Rectal smooth muscle tissue (tissue), 1 donor: ENCODE measurements at regions not wholly inside any gene's neighbourhood (a gene's known extent, or its start where the extent isn't known, plus 50 kb on each side); places are given as distances from the start of the nearest gene placed in this dataset.

Experiments used
- H3K27ac ChIP-seq: one replicate; pipeline ENCODE4 v1.7.0; 2013; ENCODE audit warnings: low read depth, low read length, inconsistent platforms
- H3K27me3 ChIP-seq: one replicate; pipeline ENCODE4 v1.7.0; 2013; ENCODE audit warnings: low read length; ENCODE audit not compliant: control insufficient read depth, insufficient read depth
- H3K36me3 ChIP-seq: one replicate; pipeline ENCODE4 v1.7.0; 2013; ENCODE audit warnings: low read length; ENCODE audit not compliant: control insufficient read depth, insufficient read depth
- H3K4me1 ChIP-seq: one replicate; pipeline ENCODE4 v1.7.0; 2013; ENCODE audit warnings: low read length; ENCODE audit not compliant: control insufficient read depth, insufficient read depth
- H3K4me3 ChIP-seq: one replicate; pipeline ENCODE4 v1.7.0; 2013; ENCODE audit warnings: low read length
- H3K9ac ChIP-seq: one replicate; pipeline ENCODE4 v1.7.0; 2013; ENCODE audit warnings: low read length

DNA sequence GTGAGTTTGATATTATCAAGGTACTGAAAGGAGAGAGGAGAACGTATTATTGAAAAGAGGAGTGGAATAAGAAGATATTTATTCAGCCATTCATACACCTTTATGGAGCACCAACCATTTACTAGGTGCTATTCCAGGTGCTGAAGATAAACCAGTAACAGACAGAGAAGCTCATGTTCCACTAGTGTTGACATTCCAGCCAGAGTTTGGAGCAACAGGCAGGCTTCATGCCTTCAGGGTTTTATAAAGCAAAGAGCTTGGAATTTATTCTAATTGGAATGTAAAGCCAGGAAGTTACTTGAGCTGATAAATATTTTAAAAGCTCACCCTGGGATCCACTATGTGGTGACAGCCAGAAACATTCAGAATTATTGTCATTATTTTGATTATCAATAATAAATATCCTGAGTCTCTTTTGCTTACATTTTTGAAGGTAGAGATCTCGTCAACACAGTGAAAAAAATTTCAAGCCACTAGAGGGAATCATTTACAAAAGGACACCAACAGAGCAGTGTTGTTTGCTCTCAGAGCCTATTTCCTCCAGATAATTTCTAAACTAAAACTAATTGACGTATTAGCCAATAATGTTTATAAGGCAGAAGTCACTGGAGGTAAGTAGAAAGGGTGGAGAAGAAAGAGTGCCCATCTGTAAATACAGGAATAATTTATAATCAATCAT lies 172.0 kb downstream of the KCNA4 start:
- H3K4me3 ChIP-seq = no peak overlapping the region
- no peak overlapping the region for H3K9ac ChIP-seq
- no peaks in the 10 kb centered on the region for H3K4me1 ChIP-seq
- no peaks in the 10 kb centered on the region for H3K36me3 ChIP-seq
- no peaks in the 10 kb centered on the region for H3K27me3 ChIP-seq
- no peak overlapping the region for H3K27ac ChIP-seq

DNA sequence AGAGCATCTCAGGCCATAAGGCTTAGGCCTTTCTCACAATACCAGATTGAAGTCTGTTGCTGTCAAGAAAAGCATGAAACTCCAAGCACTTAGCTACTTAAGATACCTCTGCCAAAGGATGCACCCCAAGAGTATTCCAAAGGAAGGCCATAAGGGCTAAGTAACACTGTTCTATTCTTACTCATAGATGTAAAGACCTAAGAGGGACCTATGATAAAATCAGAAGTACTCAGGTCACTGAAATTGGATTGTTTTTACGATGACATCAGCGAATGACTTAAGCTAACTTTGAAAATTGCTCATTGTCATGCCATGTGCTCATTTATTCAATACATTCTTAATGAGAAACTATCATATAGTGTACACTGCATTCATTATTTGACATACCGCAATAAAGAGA lies 172.8 kb downstream of the KCNA4 start:
- Histone ChIP-seq H3K4me3 (no peak overlapping the region), H3K9ac (no peak overlapping the region), H3K27me3 (no peaks in the 10 kb centered on the region)

DNA sequence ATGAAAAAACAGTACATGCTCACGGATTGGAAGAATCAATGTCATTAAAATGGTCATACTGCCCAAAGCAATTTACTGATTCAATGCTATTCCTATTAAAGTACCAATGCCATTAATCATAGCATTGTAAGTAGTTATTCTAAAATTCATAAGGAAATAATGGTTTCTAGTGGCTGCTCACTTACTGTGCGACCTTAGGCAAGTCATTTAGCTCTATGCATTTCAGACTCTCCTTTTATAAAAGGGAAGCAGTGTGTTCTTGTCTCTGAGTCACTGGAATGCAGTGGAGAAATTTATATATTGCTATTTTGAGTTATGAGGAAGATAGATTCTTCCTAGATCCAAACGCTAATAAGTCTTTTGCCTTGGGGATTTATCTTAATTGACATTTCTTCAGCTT lies 174.8 kb downstream of the KCNA4 start:
- Histone ChIP-seq H3K27ac (no peak overlapping the region), H3K4me1 (no peaks in the 10 kb centered on the region), H3K4me3 (no peak overlapping the region), H3K9ac (no peak overlapping the region), H3K27me3 (no peaks in the 10 kb centered on the region), H3K36me3 (no peaks in the 10 kb centered on the region)

More for the DNA sequence above, 172.8 kb downstream of the KCNA4 start:
- no peaks in the 10 kb centered on the region for H3K4me1 ChIP-seq
- H3K36me3 ChIP-seq = no peaks in the 10 kb centered on the region
- no peak overlapping the region for H3K27ac ChIP-seq

DNA sequence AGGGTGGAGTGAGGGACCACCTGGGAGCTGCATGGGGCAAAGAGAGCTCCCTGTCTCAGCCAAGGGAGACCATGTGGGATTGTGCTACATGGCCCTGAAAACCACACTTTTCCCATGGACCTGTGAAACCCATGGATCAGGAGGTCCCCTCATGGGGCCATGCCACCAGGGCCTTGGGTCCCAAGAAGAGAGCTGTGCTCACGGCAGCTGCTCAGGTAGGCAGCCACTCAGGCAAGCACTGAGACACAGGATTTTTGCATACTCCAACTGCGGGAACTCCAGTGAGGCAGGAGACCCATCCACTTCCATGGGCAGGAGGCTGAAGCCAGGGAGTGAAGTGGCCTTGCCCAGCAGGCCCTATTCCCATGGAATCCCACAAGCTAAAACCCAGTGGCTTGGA lies 190.0 kb downstream of the KCNA4 start:
- no peak overlapping the region for H3K4me3 ChIP-seq
- H3K27me3 ChIP-seq = no peaks in the 10 kb centered on the region
- no peak overlapping the region for H3K27ac ChIP-seq
- H3K36me3 ChIP-seq = no peaks in the 10 kb centered on the region
- no peak overlapping the region for H3K9ac ChIP-seq
- no peaks in the 10 kb centered on the region for H3K4me1 ChIP-seq

DNA sequence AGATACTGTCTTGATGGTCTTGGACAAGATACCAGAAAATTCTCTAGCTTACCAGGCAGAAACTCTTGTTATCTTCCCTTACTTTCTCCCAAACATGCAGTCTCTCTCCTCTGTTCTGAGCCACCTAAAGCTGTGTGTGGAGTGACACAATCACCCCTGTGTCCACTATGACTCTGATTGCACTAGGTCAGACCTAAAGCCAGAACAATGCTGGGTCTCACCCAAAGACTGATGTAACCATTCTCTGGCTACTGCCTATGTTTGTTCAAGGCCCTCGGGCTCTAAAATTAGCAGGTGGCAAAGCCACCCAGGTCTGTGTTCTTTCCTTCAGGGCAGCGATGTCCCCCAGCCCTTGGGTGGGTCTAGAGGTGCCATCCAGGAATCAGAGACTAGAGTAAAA lies 200.5 kb downstream of the KCNA4 start:
- Histone ChIP-seq H3K27ac (no peak overlapping the region), H3K4me3 (no peak overlapping the region), H3K36me3 (no peaks in the 10 kb centered on the region), H3K9ac (no peak overlapping the region), H3K27me3 (no peaks in the 10 kb centered on the region), H3K4me1 (no peaks in the 10 kb centered on the region)

GRCh38 chr11:29809121-29809520 lies 207.7 kb downstream of the KCNA4 start:
- no peaks in the 10 kb centered on the region for H3K4me1 ChIP-seq
- H3K36me3 ChIP-seq = no peaks in the 10 kb centered on the region
- no peaks in the 10 kb centered on the region for H3K27me3 ChIP-seq
- H3K9ac ChIP-seq = no peak overlapping the region
- no peak overlapping the region for H3K27ac ChIP-seq
- H3K4me3 ChIP-seq = no peak overlapping the region

GRCh38 chr11:29802522-29802921 lies 214.3 kb downstream of the KCNA4 start:
- Histone ChIP-seq H3K4me3 (no peak overlapping the region), H3K27me3 (no peaks in the 10 kb centered on the region), H3K9ac (no peak overlapping the region), H3K4me1 (no peaks in the 10 kb centered on the region), H3K36me3 (no peaks in the 10 kb centered on the region), H3K27ac (no peak overlapping the region)

GRCh38 chr11:29801561-29801960 lies 215.3 kb downstream of the KCNA4 start:
- H3K4me3 ChIP-seq = no peak overlapping the region
- no peak overlapping the region for H3K27ac ChIP-seq

GRCh38 chr11:29786092-29786491 lies 230.7 kb downstream of the KCNA4 start:
- H3K36me3 ChIP-seq = no peaks in the 10 kb centered on the region
- H3K4me3 ChIP-seq = no peak overlapping the region
- no peaks in the 10 kb centered on the region for H3K27me3 ChIP-seq
- no peak overlapping the region for H3K27ac ChIP-seq
- no peaks in the 10 kb centered on the region for H3K4me1 ChIP-seq
- no peak overlapping the region for H3K9ac ChIP-seq

More at GRCh38 chr11:29801561-29801960, 215.3 kb downstream of the KCNA4 start:
- Histone ChIP-seq H3K36me3 (no peaks in the 10 kb centered on the region), H3K27me3 (no peaks in the 10 kb centered on the region), H3K4me1 (no peaks in the 10 kb centered on the region), H3K9ac (no peak overlapping the region)

- H3K36me3 ChIP-seq = no peaks in the 10 kb centered on the region
- no peaks in the 10 kb centered on the region for H3K27me3 ChIP-seq
- no peak overlapping the region for H3K4me3 ChIP-seq
- no peak overlapping the region for H3K27ac ChIP-seq
- H3K9ac ChIP-seq = no peak overlapping the region
- no peaks in the 10 kb centered on the region for H3K4me1 ChIP-seq
Observed at GRCh38 chr11:29783506-29783905, 233.3 kb downstream of the KCNA4 start.

GRCh38 chr11:29782447-29782846 lies 234.4 kb downstream of the KCNA4 start:
- no peak overlapping the region for H3K9ac ChIP-seq
- no peaks in the 10 kb centered on the region for H3K27me3 ChIP-seq
- H3K27ac ChIP-seq = no peak overlapping the region
- H3K36me3 ChIP-seq = no peaks in the 10 kb centered on the region
- H3K4me3 ChIP-seq = no peak overlapping the region
- H3K4me1 ChIP-seq = no peaks in the 10 kb centered on the region

DNA sequence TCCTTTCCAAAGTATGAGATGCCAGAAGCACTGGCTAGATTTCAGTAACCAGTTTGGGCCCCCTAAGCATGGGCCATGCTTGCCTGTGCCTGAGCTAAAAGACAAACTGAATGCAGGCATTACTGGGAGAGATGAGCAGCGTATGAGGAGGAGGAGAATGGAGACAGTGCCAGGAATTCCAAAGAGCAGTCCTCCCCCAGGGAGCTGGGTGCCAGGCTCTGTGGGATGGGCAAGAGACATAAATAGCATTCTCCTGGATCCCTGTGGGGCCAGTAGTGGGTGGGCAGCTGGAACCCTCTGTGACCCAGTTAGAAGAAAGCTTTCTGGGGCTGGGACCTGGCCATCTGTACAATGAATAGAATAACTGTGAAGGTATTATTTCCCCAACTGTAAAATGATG lies 235.6 kb downstream of the KCNA4 start:
- no peaks in the 10 kb centered on the region for H3K4me1 ChIP-seq
- H3K27ac ChIP-seq = no peak overlapping the region
- H3K9ac ChIP-seq = no peak overlapping the region
- H3K36me3 ChIP-seq = no peaks in the 10 kb centered on the region
- no peak overlapping the region for H3K4me3 ChIP-seq
- no peaks in the 10 kb centered on the region for H3K27me3 ChIP-seq

DNA sequence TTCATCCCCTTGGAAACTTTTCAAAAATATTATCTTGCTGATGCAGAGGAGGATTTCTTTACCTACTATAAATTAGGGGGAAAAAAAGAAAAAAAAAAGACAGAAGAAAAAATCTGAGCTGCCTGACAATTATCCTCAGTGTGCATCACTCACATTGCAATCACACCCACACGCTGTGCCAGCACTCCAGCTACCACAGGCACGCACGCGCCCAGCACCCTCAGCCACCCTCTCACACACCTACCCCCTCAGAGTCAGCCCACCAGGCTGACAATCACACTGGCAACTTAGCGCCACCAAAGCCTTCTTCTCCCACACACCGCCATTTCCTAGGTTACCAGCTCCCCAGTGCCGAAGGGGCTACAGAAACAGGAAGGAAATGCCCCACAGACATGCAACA lies 236.1 kb downstream of the KCNA4 start:
- H3K27me3 ChIP-seq = no peaks in the 10 kb centered on the region
- H3K4me3 ChIP-seq = no peak overlapping the region
- H3K27ac ChIP-seq = no peak overlapping the region
- H3K4me1 ChIP-seq = no peaks in the 10 kb centered on the region
- no peak overlapping the region for H3K9ac ChIP-seq
- H3K36me3 ChIP-seq = no peaks in the 10 kb centered on the region
